Erythroblast (primary cell): ENCODE measurements at regions not wholly inside any gene's neighbourhood (a gene's known extent, or its start where the extent isn't known, plus 50 kb on each side); places are given as distances from the start of the nearest gene placed in this dataset.

Source experiments
- GATA1 ChIP-seq: IDR thresholded peaks from 2 replicates; pipeline ENCODE4 v1.6.1; 2011; ENCODE audit warnings: low read depth, mild to moderate bottlenecking, control low read depth, low read length, moderate library complexity
- POLR2A ChIP-seq: IDR thresholded peaks from 2 replicates; pipeline ENCODE4 v1.6.1; 2011; ENCODE audit warnings: mild to moderate bottlenecking, low read length

DNA sequence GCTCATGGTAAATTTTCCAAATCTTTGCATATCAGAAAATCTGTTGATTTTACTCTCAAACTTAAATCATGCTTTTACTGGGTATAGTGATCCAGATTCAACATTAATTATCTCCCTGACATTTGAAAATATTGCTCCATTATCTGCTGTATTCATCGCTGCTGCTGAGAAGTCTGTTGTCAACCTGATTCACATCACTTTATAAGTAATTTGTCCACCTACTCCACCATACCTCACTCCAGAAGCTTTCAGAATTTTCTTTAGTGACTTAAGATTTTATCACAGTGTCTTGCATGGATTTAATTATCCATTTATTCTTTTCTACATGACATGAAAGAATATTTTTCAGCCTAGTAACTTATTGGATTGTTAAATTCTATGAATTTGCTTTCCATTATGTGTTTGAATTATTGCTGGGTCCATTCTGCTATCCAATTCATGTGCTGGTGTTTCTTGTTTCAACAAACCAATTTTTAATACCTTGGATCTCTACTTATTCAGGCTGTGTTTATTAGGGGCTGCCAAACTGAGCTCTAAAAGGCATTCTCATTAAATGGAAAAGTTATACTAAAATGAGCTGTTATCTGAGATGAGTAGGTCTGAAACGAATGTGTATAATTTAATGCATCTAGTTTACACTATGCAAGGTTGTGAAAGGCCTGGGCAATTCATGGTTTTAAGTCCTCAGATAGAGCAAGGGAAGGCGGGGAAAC, 519.3 kb upstream of the CDH11 start:
- TF ChIP-seq POLR2A (no peak), GATA1 (no peak)
